ENCODE measurements at regions not wholly inside any gene's neighbourhood (a gene's known extent, or its start where the extent isn't known, plus 50 kb on each side); places are given as distances from the start of the nearest gene placed in this dataset.

- Histone ChIP-seq H3K4me3 (ENCODE audit: low read length in 2 of 2) (no peak overlapping the region), H3K4me1 (ENCODE audit: control insufficient read depth, insufficient read depth, low read length) (peaks cover 5% of the 10 kb centered on the region), H3K36me3 (ENCODE audit: control insufficient read depth in 2 of 2, insufficient read depth in 2 of 2, low read length in 2 of 2) (no peaks in the 10 kb centered on the region), H3K9ac (ENCODE audit: low read length in 2 of 2) (no peak overlapping the region), H3K27me3 (ENCODE audit: control insufficient read depth in 1 of 2, insufficient read depth in 2 of 2, low read length in 2 of 2) (no peaks in the 10 kb centered on the region), H3K27ac (ENCODE audit: low read length) (no peak overlapping the region), H3K9me3 (ENCODE audit: control insufficient read depth in 2 of 2, low read length in 2 of 2) (no peaks in the 10 kb centered on the region)
Measured at GRCh38 chr2:12419803-12420202, 296.9 kb upstream of the TRIB2 start.

- Histone ChIP-seq H3K4me1 (ENCODE audit: control insufficient read depth, insufficient read depth, low read length) (peaks cover 11% of the 10 kb centered on the region), H3K9ac (ENCODE audit: low read length in 2 of 2) (no peak overlapping the region), H3K4me3 (ENCODE audit: low read length in 2 of 2) (no peak overlapping the region), H3K27ac (ENCODE audit: low read length) (no peak overlapping the region), H3K27me3 (ENCODE audit: control insufficient read depth in 1 of 2, insufficient read depth in 2 of 2, low read length in 2 of 2) (no peaks in the 10 kb centered on the region), H3K36me3 (ENCODE audit: control insufficient read depth in 2 of 2, insufficient read depth in 2 of 2, low read length in 2 of 2) (no peaks in the 10 kb centered on the region), H3K9me3 (ENCODE audit: control insufficient read depth in 2 of 2, low read length in 2 of 2) (no peaks in the 10 kb centered on the region)
Measured at GRCh38 chr2:12421046-12421445, 295.7 kb upstream of the TRIB2 start.

GRCh38 chr2:12424219-12424618 is 292.5 kb upstream of the TRIB2 start:
- H3K36me3 ChIP-seq (ENCODE audit: control insufficient read depth in 2 of 2, insufficient read depth in 2 of 2, low read length in 2 of 2) = no peaks in the 10 kb centered on the region
- no peak overlapping the region for H3K27ac ChIP-seq (ENCODE audit: low read length)
- no peak overlapping the region for H3K9ac ChIP-seq (ENCODE audit: low read length in 2 of 2)
- peaks cover 25% of the 10 kb centered on the region for H3K4me1 ChIP-seq (ENCODE audit: control insufficient read depth, insufficient read depth, low read length)
- H3K27me3 ChIP-seq (ENCODE audit: control insufficient read depth in 1 of 2, insufficient read depth in 2 of 2, low read length in 2 of 2) = no peaks in the 10 kb centered on the region
- H3K9me3 ChIP-seq (ENCODE audit: control insufficient read depth in 2 of 2, low read length in 2 of 2) = no peaks in the 10 kb centered on the region
- H3K4me3 ChIP-seq (ENCODE audit: low read length in 2 of 2) = no peak overlapping the region

GRCh38 chr2:12424809-12425208 is 291.9 kb upstream of the TRIB2 start:
- H3K27me3 ChIP-seq (ENCODE audit: control insufficient read depth in 1 of 2, insufficient read depth in 2 of 2, low read length in 2 of 2) = no peaks in the 10 kb centered on the region
- H3K36me3 ChIP-seq (ENCODE audit: control insufficient read depth in 2 of 2, insufficient read depth in 2 of 2, low read length in 2 of 2) = no peaks in the 10 kb centered on the region
- H3K4me3 ChIP-seq (ENCODE audit: low read length in 2 of 2) = no peak overlapping the region
- H3K4me1 ChIP-seq (ENCODE audit: control insufficient read depth, insufficient read depth, low read length) = peaks cover 30% of the 10 kb centered on the region
- H3K27ac ChIP-seq (ENCODE audit: low read length) = no peak overlapping the region
- no peak overlapping the region for H3K9ac ChIP-seq (ENCODE audit: low read length in 2 of 2)
- no peaks in the 10 kb centered on the region for H3K9me3 ChIP-seq (ENCODE audit: control insufficient read depth in 2 of 2, low read length in 2 of 2)

- peaks cover 29% of the 10 kb centered on the region for H3K4me1 ChIP-seq (ENCODE audit: control insufficient read depth, insufficient read depth, low read length)
- no peak overlapping the region for H3K9ac ChIP-seq (ENCODE audit: low read length in 2 of 2)
- H3K27ac ChIP-seq (ENCODE audit: low read length) = peak overlapping the region; percentile 69
- no peaks in the 10 kb centered on the region for H3K9me3 ChIP-seq (ENCODE audit: control insufficient read depth in 2 of 2, low read length in 2 of 2)
- no peaks in the 10 kb centered on the region for H3K36me3 ChIP-seq (ENCODE audit: control insufficient read depth in 2 of 2, insufficient read depth in 2 of 2, low read length in 2 of 2)
- no peaks in the 10 kb centered on the region for H3K27me3 ChIP-seq (ENCODE audit: control insufficient read depth in 1 of 2, insufficient read depth in 2 of 2, low read length in 2 of 2)
- H3K4me3 ChIP-seq (ENCODE audit: low read length in 2 of 2) = no peak overlapping the region
Measured at GRCh38 chr2:12428324-12428723, 288.4 kb upstream of the TRIB2 start.

- Histone ChIP-seq H3K27ac (ENCODE audit: low read length) (peak overlapping the region; percentile 69), H3K4me3 (ENCODE audit: low read length in 2 of 2) (no peak overlapping the region), H3K36me3 (ENCODE audit: control insufficient read depth in 2 of 2, insufficient read depth in 2 of 2, low read length in 2 of 2) (no peaks in the 10 kb centered on the region), H3K9ac (ENCODE audit: low read length in 2 of 2) (no peak overlapping the region), H3K4me1 (ENCODE audit: control insufficient read depth, insufficient read depth, low read length) (peaks cover 29% of the 10 kb centered on the region), H3K27me3 (ENCODE audit: control insufficient read depth in 1 of 2, insufficient read depth in 2 of 2, low read length in 2 of 2) (no peaks in the 10 kb centered on the region), H3K9me3 (ENCODE audit: control insufficient read depth in 2 of 2, low read length in 2 of 2) (no peaks in the 10 kb centered on the region)
Measured at GRCh38 chr2:12428786-12429185, 287.9 kb upstream of the TRIB2 start.

GRCh38 chr2:12429779-12430406 is 286.8 kb upstream of the TRIB2 start:
- no peaks in the 10 kb centered on the region for H3K27me3 ChIP-seq (ENCODE audit: control insufficient read depth in 1 of 2, insufficient read depth in 2 of 2, low read length in 2 of 2)
- H3K4me3 ChIP-seq (ENCODE audit: low read length in 2 of 2) = no peak overlapping the region
- H3K36me3 ChIP-seq (ENCODE audit: control insufficient read depth in 2 of 2, insufficient read depth in 2 of 2, low read length in 2 of 2) = no peaks in the 10 kb centered on the region
- H3K9ac ChIP-seq (ENCODE audit: low read length in 2 of 2) = no peak overlapping the region
- H3K9me3 ChIP-seq (ENCODE audit: control insufficient read depth in 2 of 2, low read length in 2 of 2) = no peaks in the 10 kb centered on the region
- H3K27ac ChIP-seq (ENCODE audit: low read length) = no peak overlapping the region
- peaks cover 26% of the 10 kb centered on the region for H3K4me1 ChIP-seq (ENCODE audit: control insufficient read depth, insufficient read depth, low read length)

- Histone ChIP-seq H3K4me3 (ENCODE audit: low read length in 2 of 2) (no peak overlapping the region), H3K36me3 (ENCODE audit: control insufficient read depth in 2 of 2, insufficient read depth in 2 of 2, low read length in 2 of 2) (no peaks in the 10 kb centered on the region), H3K27me3 (ENCODE audit: control insufficient read depth in 1 of 2, insufficient read depth in 2 of 2, low read length in 2 of 2) (no peaks in the 10 kb centered on the region), H3K9me3 (ENCODE audit: control insufficient read depth in 2 of 2, low read length in 2 of 2) (no peaks in the 10 kb centered on the region), H3K27ac (ENCODE audit: low read length) (no peak overlapping the region), H3K9ac (ENCODE audit: low read length in 2 of 2) (no peak overlapping the region), H3K4me1 (ENCODE audit: control insufficient read depth, insufficient read depth, low read length) (peaks cover 23% of the 10 kb centered on the region)
Measured at GRCh38 chr2:12430407-12431133, 286.2 kb upstream of the TRIB2 start.

- Histone ChIP-seq H3K36me3 (ENCODE audit: control insufficient read depth in 2 of 2, insufficient read depth in 2 of 2, low read length in 2 of 2) (no peaks in the 10 kb centered on the region), H3K27me3 (ENCODE audit: control insufficient read depth in 1 of 2, insufficient read depth in 2 of 2, low read length in 2 of 2) (no peaks in the 10 kb centered on the region), H3K4me1 (ENCODE audit: control insufficient read depth, insufficient read depth, low read length) (peaks cover 18% of the 10 kb centered on the region), H3K9me3 (ENCODE audit: control insufficient read depth in 2 of 2, low read length in 2 of 2) (no peaks in the 10 kb centered on the region), H3K9ac (ENCODE audit: low read length in 2 of 2) (no peak overlapping the region), H3K4me3 (ENCODE audit: low read length in 2 of 2) (no peak overlapping the region), H3K27ac (ENCODE audit: low read length) (no peak overlapping the region)
Measured at GRCh38 chr2:12432985-12433625, 283.6 kb upstream of the TRIB2 start.

- H3K4me3 ChIP-seq (ENCODE audit: low read length in 2 of 2) = no peak overlapping the region
- no peak overlapping the region for H3K27ac ChIP-seq (ENCODE audit: low read length)
- peaks cover 13% of the 10 kb centered on the region for H3K4me1 ChIP-seq (ENCODE audit: control insufficient read depth, insufficient read depth, low read length)
- no peaks in the 10 kb centered on the region for H3K27me3 ChIP-seq (ENCODE audit: control insufficient read depth in 1 of 2, insufficient read depth in 2 of 2, low read length in 2 of 2)
- H3K36me3 ChIP-seq (ENCODE audit: control insufficient read depth in 2 of 2, insufficient read depth in 2 of 2, low read length in 2 of 2) = no peaks in the 10 kb centered on the region
- H3K9ac ChIP-seq (ENCODE audit: low read length in 2 of 2) = no peak overlapping the region
- no peaks in the 10 kb centered on the region for H3K9me3 ChIP-seq (ENCODE audit: control insufficient read depth in 2 of 2, low read length in 2 of 2)
Measured at GRCh38 chr2:12433626-12433990, 283.1 kb upstream of the TRIB2 start.

GRCh38 chr2:12434630-12435098 is 282.1 kb upstream of the TRIB2 start:
- no peak overlapping the region for H3K27ac ChIP-seq (ENCODE audit: low read length)
- no peaks in the 10 kb centered on the region for H3K9me3 ChIP-seq (ENCODE audit: control insufficient read depth in 2 of 2, low read length in 2 of 2)
- peaks cover 4% of the 10 kb centered on the region for H3K4me1 ChIP-seq (ENCODE audit: control insufficient read depth, insufficient read depth, low read length)
- H3K27me3 ChIP-seq (ENCODE audit: control insufficient read depth in 1 of 2, insufficient read depth in 2 of 2, low read length in 2 of 2) = no peaks in the 10 kb centered on the region
- no peaks in the 10 kb centered on the region for H3K36me3 ChIP-seq (ENCODE audit: control insufficient read depth in 2 of 2, insufficient read depth in 2 of 2, low read length in 2 of 2)
- no peak overlapping the region for H3K9ac ChIP-seq (ENCODE audit: low read length in 2 of 2)
- H3K4me3 ChIP-seq (ENCODE audit: low read length in 2 of 2) = no peak overlapping the region

Measured in stomach smooth muscle (tissue), 2 donors.